Astrocyte of the spinal cord (primary cell): ENCODE measurements at regions not wholly inside any gene's neighbourhood (a gene's known extent, or its start where the extent isn't known, plus 50 kb on each side); places are given as distances from the start of the nearest gene placed in this dataset.

Source experiments
- DNase-seq: peaks from one replicate; pipeline ENCODE4 v3.0.0; 2011; ENCODE audit warnings: low read depth, low spot score
- H3K4me3 ChIP-seq: 2 replicates; pipeline ENCODE4 v1.5.1; 2011; ENCODE audit warnings: low read depth, mild to moderate bottlenecking, low read length, moderate library complexity
- CTCF ChIP-seq: IDR thresholded peaks from 2 replicates; pipeline ENCODE4 v1.5.1; 2012; ENCODE audit warnings: low read depth, mild to moderate bottlenecking, low read length, inconsistent platforms
- in situ Hi-C: cut with HindIII; loops from 2 replicates; pipeline ENCODE4 v1.10.0; 2017; ENCODE audit warnings: low sequenced_read_pairs

GRCh38 chr1:90114521-90115141 is 119.7 kb downstream of the ZNF326 start:
- DNase-seq, result peak; percentile 59
- peak; percentile 68 for TF ChIP-seq CTCF
- H3K4me3 ChIP-seq, result no peak overlapping the region
- in situ Hi-C loops, result no loop called here

- in situ Hi-C loops, result no loop called here
- H3K4me3 ChIP-seq, result no peak overlapping the region
- TF ChIP-seq CTCF, result no peak
- no peak for DNase-seq
These were observed 113.1 kb downstream of the ZNF326 start for GRCh38 chr1:90107990-90108389.

- no peak for DNase-seq
- no peak for TF ChIP-seq CTCF
- H3K4me3 ChIP-seq, result no peak overlapping the region
- in situ Hi-C loops, result no loop called here
These were observed 111.4 kb downstream of the ZNF326 start for GRCh38 chr1:90106311-90106710.

- no peak overlapping the region for H3K4me3 ChIP-seq
- no peak for TF ChIP-seq CTCF
- DNase-seq, result no peak
- in situ Hi-C loops, result no loop called here
These were observed 110.1 kb downstream of the ZNF326 start for GRCh38 chr1:90104941-90105538.

GRCh38 chr1:90100566-90100965 is 105.7 kb downstream of the ZNF326 start:
- H3K4me3 ChIP-seq, result no peak overlapping the region
- in situ Hi-C loops, result no loop called here
- DNase-seq, result no peak
- TF ChIP-seq CTCF, result no peak

- TF ChIP-seq CTCF, result no peak
- H3K4me3 ChIP-seq, result no peak overlapping the region
- in situ Hi-C loops, result no loop called here
- DNase-seq, result no peak
These were observed 97.5 kb downstream of the ZNF326 start for GRCh38 chr1:90092441-90092840.
